CD4-positive, alpha-beta T cell (primary cell): ENCODE measurements at regions not wholly inside any gene's neighbourhood (a gene's known extent, or its start where the extent isn't known, plus 50 kb on each side); places are given as distances from the start of the nearest gene placed in this dataset.

Experiments
- ATAC-seq: fragments of 200-7000 bp; cut with Tn5 transposase; one replicate; pipeline ENCODE4 v1.10.0; 2022; ENCODE audit warnings: mild to moderate bottlenecking; ENCODE audit not compliant: poor library complexity
- CTCF ChIA-PET: fragments of 350-600 bp; sonication (Branson Sonifier 250); formaldehyde crosslinking; loops from one replicate; lab custom pipeline; 2021; ENCODE audit warnings: antibody characterized with exemption, inconsistent platforms; lab: Charles Lee
- POLR2A ChIA-PET: fragments of 350-600 bp; sonication (Branson Sonifier 250); formaldehyde crosslinking; loops from one replicate; lab custom pipeline; 2021; ENCODE audit warnings: antibody characterized with exemption, inconsistent platforms; lab: Charles Lee
- DNase-seq, 14 experiments: peaks; one replicate each; pipeline ENCODE4 v3.0.0-alpha.2; 2013 to 2020; ENCODE audit warnings: mixed read lengths in 2 of 14
- H3K27ac ChIP-seq, 2 donors: one replicate each; pipeline versions ENCODE4 v1.5.1 to v1.7.0; 2013; ENCODE audit warnings: low read length in 2 of 2, low read depth in 1 of 2, mild to moderate bottlenecking in 1 of 2
- H3K27me3 ChIP-seq, 2 experiments: 1 replicate in 1 of 2; 2 replicates in 1 of 2; pipeline versions ENCODE4 v1.6.1 to v1.7.0; 2013; ENCODE audit warnings: low read length in 2 of 2, control low read depth in 1 of 2, mild to moderate bottlenecking in 1 of 2, moderate library complexity in 1 of 2; ENCODE audit not compliant: insufficient read depth in 2 of 2, control insufficient read depth in 1 of 2
- H3K36me3 ChIP-seq: one replicate; pipeline ENCODE4 v1.6.1; 2013; ENCODE audit warnings: low read length, control low read depth; ENCODE audit not compliant: insufficient read depth
- H3K4me1 ChIP-seq: one replicate; pipeline ENCODE4 v1.6.1; 2013; ENCODE audit warnings: low read length, control low read depth; ENCODE audit not compliant: insufficient read depth
- H3K4me3 ChIP-seq: one replicate; pipeline ENCODE4 v1.5.1; 2013; ENCODE audit warnings: mild to moderate bottlenecking, low read length, moderate library complexity
- H3K9me3 ChIP-seq, 2 experiments: 1 replicate in 1 of 2; 2 replicates in 1 of 2; pipeline versions ENCODE4 v1.6.1 to v1.7.0; 2013; ENCODE audit warnings: low read length in 2 of 2, mild to moderate bottlenecking in 2 of 2, control low read depth in 1 of 2, moderate library complexity in 1 of 2; ENCODE audit not compliant: control insufficient read depth in 1 of 2, insufficient read depth in 1 of 2
- H3K27ac Mint-ChIP-seq: one replicate; pipeline ENCODE4 v1.8.0; 2020; ENCODE audit warnings: mixed read lengths
- H3K27me3 Mint-ChIP-seq: one replicate; pipeline ENCODE4 v1.8.0; 2021; ENCODE audit warnings: mixed read lengths
- H3K36me3 Mint-ChIP-seq: one replicate; pipeline ENCODE4 v1.8.0; 2021; ENCODE audit warnings: low read depth, mixed read lengths
- H3K4me1 Mint-ChIP-seq: one replicate; pipeline ENCODE4 v1.8.0; 2021; ENCODE audit warnings: low read depth, mixed read lengths
- H3K4me3 Mint-ChIP-seq: one replicate; pipeline ENCODE4 v1.8.0; 2020; ENCODE audit warnings: mild to moderate bottlenecking, mixed read lengths
- H3K9me3 Mint-ChIP-seq: one replicate; pipeline ENCODE4 v1.8.0; 2020; ENCODE audit warnings: mixed read lengths
- intact Hi-C, 2 experiments: fragments of 100-400 bp; cut with DNase I in 1 of 2; cut with micrococcal nuclease in 1 of 2; formaldehyde crosslinking; loops; one replicate each; pipeline versions ENCODE4 v1.15.1 to v1.9.0; 2023 to 2025; cut with DNase I, micrococcal nuclease
- TF ChIP-seq, protein P1 (sequence below): fragments of 200-600 bp; IDR thresholded peaks from one replicate; pipeline ENCODE4 v1.8.0; 2022; ENCODE audit warnings: antibody characterized with exemption, mild to moderate bottlenecking

DNA sequence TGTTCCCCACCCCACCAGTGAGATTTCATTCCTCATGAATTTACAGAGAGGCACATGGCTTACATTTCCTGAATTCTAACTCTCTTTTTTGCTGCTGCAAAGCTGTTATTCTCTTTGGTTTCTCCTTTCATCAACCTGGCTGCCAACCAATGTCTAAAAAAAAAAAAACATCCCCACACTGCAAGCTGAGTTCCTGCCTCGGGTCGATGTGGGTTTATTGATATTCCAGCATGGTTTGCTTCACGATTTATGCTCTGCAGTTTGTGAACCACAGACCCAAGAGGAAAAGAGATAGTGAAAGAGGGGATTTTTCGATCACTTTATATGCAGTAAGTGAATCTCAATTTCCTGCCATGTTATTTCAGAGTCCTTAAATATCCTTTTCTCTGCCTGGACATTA is 363.6 kb downstream of the LPIN1 start:
- POLR2A ChIA-PET: interaction anchor here (0.6 to 1.9 kb wide), 9 partner anchors 14 to 787 kb away, joined by 3 to 9 read pairs (median 3); partner anchors contain the start of gene TRIB2
- H3K27ac Mint-ChIP-seq: peak overlapping the region; percentile 84
- Histone ChIP-seq H3K36me3 (no peaks in the 10 kb centered on the region), H3K4me1 (peaks cover 20% of the 10 kb centered on the region), H3K27me3 (no peaks in the 10 kb centered on the region), H3K9me3 (no peaks in the 10 kb centered on the region), H3K4me3 (no peak overlapping the region), H3K27ac (peak overlapping the region; percentile 9)
- H3K4me3 Mint-ChIP-seq: peak overlapping the region; percentile 64
- DNase-seq (peak in 4 of 14 experiments; percentile 15 to 54 (median 46)), ATAC-seq (peak; percentile 82)
- CTCF ChIA-PET: no interaction called here
- H3K9me3 Mint-ChIP-seq: no peaks in the 10 kb centered on the region
- H3K36me3 Mint-ChIP-seq: no peaks in the 10 kb centered on the region
- no peaks in the 10 kb centered on the region for H3K27me3 Mint-ChIP-seq
- H3K4me1 Mint-ChIP-seq: peaks cover 54% of the 10 kb centered on the region
- intact Hi-C loops: loop anchor here in 1 of 2 experiments (2.0 kb wide), 1 partner anchor 17 kb away; no protein-coding TSS in a partner anchor
- TF ChIP-seq, protein P1, sequence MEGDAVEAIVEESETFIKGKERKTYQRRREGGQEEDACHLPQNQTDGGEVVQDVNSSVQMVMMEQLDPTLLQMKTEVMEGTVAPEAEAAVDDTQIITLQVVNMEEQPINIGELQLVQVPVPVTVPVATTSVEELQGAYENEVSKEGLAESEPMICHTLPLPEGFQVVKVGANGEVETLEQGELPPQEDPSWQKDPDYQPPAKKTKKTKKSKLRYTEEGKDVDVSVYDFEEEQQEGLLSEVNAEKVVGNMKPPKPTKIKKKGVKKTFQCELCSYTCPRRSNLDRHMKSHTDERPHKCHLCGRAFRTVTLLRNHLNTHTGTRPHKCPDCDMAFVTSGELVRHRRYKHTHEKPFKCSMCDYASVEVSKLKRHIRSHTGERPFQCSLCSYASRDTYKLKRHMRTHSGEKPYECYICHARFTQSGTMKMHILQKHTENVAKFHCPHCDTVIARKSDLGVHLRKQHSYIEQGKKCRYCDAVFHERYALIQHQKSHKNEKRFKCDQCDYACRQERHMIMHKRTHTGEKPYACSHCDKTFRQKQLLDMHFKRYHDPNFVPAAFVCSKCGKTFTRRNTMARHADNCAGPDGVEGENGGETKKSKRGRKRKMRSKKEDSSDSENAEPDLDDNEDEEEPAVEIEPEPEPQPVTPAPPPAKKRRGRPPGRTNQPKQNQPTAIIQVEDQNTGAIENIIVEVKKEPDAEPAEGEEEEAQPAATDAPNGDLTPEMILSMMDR: no peak

DNA sequence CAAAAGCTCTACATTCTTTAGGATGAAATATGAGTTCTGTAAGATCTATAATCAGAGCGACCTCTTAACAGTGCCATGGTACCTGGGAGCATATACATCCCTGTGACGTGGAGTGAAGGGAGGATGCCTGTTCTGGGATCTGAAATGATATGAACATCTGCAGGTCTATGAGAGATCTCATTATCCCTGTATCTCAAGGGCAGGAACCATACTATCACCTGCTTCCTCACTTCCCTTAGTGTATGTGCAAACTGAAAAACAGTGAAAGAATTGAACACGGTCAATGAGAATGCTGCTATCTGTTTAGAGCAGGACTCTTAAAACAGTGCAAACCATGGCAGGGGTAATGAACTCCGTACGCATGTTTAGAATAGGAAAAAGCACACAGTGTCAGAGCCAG is 364.0 kb downstream of the LPIN1 start:
- Histone ChIP-seq H3K9me3 (no peaks in the 10 kb centered on the region), H3K4me1 (peaks cover 20% of the 10 kb centered on the region), H3K36me3 (no peaks in the 10 kb centered on the region), H3K4me3 (no peak overlapping the region), H3K27ac (peak overlapping the region; percentile 9), H3K27me3 (no peaks in the 10 kb centered on the region)
- TF ChIP-seq, protein P1: no peak
- intact Hi-C loops: loop anchor here in 1 of 2 experiments (2.0 kb wide), 1 partner anchor 16 kb away; no protein-coding TSS in a partner anchor
- ATAC-seq (peak; percentile 7), DNase-seq (no peak)
- Mint-ChIP-seq H3K4me1 (peaks cover 54% of the 10 kb centered on the region), H3K9me3 (no peaks in the 10 kb centered on the region), H3K4me3 (peak overlapping the region; percentile 64), H3K27ac (peak overlapping the region; percentile 84), H3K27me3 (no peaks in the 10 kb centered on the region), H3K36me3 (no peaks in the 10 kb centered on the region)
- ChIA-PET POLR2A (interaction anchor here (0.9 to 1.9 kb wide), 6 partner anchors 15 to 606 kb away, joined by 3 to 9 read pairs (median 4); partner anchors contain the start of gene TRIB2), CTCF (no interaction called here)

DNA sequence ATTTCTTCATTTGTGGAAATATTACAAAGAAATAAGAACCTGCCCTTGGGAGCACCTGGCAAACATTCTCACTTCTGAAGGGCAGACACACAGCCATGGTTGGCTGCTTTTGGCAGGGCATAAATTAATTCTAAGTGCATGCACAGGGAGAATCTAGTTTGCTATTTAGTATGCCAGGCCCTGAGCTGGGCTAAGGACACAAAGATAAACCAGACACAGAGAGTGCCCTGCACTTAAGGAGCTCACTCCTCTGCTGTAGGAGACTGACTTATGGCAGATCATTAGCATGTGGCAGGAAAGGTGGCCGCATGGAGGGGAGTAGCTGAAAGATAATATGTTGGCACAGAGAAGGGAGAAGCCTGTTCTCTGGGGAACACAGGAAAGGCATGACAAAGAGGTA is 367.0 kb downstream of the LPIN1 start:
- Mint-ChIP-seq H3K27ac (no peak overlapping the region), H3K27me3 (no peaks in the 10 kb centered on the region), H3K9me3 (no peaks in the 10 kb centered on the region), H3K4me1 (peaks cover 40% of the 10 kb centered on the region), H3K4me3 (no peak overlapping the region), H3K36me3 (no peaks in the 10 kb centered on the region)
- Histone ChIP-seq H3K4me1 (peaks cover 20% of the 10 kb centered on the region), H3K36me3 (no peaks in the 10 kb centered on the region), H3K9me3 (no peaks in the 10 kb centered on the region), H3K4me3 (no peak overlapping the region), H3K27me3 (no peaks in the 10 kb centered on the region), H3K27ac (no peak overlapping the region)
- POLR2A ChIA-PET: no interaction called here
- TF ChIP-seq, protein P1: no peak
- ATAC-seq (no peak), DNase-seq (no peak)
- intact Hi-C loops: no loop called here
- CTCF ChIA-PET: interaction anchor here (0.6 kb wide), 1 partner anchor 326 kb away, joined by 3 read pairs; no protein-coding TSS in a partner anchor
